ENCODE measurements at regions not wholly inside any gene's neighbourhood (a gene's known extent, or its start where the extent isn't known, plus 50 kb on each side); places are given as distances from the start of the nearest gene placed in this dataset.

DNA sequence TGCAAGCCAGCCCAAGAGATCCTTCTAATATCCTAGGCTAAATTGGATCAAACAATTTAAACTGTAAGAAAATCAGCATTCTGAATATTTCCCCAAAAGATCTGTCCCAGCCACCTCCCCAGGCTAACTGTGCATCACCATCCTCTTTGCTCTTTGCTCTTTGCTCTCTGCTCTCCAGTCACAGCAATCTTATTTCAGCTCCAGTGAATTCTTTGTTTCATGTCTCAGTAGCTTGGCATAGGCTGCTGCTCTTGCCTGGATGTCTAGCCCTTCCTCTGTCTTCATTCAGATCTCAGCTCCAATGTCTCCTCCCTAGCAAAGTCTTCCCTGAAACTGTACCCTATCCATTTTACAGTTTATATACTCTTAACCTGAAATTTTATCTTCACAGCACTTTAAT lies 399.8 kb upstream of the USP15 start:
- DNase-seq: no peak

DNA sequence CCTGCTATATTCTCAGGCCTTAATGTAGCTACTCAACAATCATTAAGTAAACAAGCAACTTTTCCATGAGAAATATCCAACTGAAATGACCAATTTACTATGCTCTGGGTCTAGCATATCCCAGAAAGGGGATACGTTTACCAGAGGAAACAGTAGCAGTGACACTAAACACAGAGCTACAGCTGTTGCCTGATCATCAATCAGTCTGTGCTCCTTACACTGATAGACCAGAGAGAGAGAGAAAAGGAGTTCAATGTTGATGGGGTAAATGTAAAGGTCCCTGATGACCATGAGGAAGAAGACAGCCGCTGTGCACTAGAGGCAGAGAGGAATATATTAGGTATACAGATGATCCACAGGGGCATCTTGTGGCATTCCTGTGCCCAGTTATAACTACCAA lies 397.2 kb upstream of the USP15 start:
- DNase-seq: no peak

DNA sequence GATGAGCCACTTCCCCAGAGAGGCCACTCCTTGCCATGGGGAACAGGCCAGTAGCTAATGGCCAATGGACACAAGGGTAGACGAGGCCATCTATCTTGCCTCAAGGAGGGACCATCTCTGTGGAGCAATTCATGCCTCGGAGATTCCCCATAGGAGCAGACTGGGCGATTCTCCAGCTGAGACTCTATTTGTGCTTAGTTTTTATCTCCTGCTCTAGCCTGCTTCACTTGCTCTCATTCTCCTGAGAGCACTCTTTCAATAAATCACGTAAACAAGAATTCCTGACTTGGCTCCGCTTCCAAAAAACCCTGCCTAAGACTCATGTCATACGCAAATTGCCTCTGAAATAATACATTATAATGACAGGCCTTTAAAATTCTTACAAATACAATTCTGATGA lies 396.4 kb upstream of the USP15 start:
- no peak for DNase-seq

DNA sequence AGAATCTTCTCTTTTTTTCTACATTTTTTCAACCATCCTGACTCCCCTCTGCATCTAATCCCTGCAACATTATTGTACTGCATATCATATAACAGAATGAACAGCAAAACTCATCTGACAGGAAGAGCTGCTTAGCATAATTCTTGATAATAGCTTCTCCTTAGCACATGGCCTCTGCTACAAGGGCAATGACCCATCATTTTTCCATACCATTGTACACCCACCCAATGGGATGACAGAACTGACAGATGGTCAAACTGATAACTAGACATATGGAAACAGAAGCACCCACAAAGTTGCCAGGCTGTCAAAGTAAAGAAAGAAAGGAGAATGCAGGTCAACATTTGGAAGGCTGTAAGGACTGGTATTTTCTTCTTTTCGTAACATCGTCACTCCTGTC lies 390.4 kb upstream of the USP15 start:
- no peak for DNase-seq

DNA sequence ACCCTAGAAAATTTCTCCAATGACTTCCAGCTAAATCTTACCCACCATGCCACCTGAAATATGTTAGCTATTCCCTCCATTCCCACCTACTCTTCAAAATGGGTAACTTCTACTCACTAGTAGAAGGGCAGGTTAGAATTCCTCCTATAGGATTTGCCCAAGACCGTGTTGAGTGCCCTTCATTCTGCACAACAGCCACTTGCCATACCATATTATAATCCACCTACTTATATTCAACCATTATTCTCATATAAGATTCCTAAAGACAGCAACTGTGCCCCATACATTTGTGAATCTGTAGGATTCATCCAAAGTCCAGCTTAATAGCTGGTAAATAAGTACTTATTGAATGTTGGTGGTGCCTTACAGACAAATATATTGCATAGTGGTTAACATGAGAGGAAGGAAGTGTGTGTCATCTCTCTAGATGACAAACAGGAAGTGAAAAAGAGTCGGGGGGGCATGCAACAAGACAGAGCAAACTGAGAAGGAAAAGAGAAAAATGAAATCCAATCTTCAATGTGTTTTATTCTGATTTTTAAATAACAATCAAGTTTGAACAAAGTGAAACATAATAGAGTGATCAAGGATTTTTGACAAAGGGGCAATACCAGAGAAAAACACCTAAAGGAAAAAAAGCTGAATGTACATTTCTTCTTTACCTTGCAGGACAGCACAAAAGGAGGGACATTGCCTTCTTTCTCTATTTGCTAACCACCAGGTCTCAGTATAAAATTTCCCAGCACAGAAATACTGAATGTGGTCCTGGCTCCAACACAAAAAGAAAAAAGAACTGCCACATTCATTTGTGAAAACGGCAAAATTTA lies 389.3 kb upstream of the USP15 start:
- no peak for DNase-seq

DNA sequence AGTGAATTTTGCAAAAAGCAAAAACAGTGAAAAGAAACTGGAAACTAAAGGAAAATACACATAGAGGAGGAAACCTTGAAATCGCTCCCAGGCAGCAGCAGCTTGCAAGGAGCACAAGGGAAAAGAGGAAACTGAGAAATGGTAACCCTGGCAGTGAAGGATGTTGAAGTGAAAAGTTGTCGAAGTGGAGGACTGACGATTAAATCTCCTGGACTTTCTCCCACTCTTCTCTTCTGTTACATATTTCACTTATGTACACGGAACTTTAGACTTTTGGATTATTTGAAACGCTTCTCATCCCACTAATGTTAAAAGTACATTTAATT lies 388.8 kb upstream of the USP15 start:
- DNase-seq: no peak

DNA sequence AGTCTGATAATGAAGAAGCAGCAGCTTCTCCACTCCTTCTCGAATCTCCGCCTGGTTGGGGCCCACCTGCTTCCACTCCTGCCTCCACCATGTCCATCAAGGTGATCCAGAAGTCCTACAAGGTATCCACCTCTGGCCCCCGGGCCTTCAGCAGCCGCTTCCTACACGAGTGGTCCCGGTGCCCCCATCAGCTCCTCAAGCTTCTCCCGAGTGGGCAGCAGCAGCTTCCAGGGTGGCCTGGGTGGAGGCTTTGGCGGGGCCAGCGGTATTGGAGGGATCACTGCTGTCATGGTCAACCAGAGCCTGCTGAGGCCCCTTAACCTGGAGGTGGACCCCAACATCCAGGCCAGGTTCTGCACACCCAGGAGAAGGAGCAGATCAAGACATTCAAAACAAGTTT lies 381.0 kb upstream of the USP15 start:
- no peak for DNase-seq

DNA sequence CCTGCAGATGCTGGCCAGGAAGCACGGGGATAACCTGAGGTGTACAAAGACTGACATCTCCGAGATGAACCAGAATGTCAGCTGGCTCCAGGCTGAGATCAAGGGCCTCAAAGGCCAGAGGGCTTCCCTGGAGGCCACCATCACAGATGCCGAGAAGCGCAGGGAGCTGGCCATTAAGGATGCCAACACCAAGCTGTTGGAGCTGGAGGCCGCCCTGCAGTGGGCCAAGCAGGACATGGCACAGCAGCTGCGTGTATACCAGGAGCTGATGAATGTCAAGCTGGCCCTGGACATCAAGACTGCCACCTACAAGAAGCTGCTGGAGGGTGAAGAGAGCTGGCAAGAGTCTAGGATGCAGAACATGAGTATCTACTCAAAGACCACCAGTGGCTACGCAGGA lies 380.0 kb upstream of the USP15 start:
- DNase-seq: no peak

DNA sequence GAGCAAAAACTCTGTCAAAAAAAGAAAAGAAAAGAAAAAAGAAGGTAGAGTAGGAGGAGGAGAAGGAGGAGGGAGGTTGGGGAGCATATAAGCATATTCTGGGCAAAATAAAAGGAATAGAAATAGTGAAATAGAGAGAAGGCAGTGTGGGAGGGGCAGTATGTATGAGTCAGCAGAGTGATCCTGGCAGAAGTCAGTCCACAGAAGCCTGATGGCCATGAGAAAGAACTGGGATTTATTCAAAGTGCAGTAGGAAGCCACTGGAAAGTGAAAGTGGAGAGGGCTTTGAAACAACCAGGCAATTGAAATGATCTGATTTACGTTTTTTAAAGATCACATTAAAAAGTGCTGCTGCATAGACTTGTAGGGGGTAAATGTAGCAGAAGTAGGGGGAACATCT lies 368.6 kb upstream of the USP15 start:
- no peak for DNase-seq

DNA sequence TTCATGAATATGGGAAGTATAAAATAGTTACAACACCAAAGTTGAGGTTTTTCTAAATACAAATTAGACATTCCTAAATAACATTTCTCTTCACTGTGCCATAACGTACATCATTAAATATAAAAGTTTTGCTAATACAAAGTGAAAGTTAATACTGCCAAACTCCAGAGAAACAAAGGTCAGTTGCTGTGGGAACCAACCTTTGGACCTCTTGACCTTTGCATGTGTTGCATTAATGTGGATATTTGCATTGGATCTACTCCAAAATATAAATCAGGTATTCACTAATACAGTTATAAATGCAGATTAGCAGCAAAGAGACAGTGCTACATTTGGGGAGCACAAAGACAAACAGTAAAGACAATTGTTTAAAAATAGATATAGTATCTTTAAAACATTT lies 366.0 kb upstream of the USP15 start:
- DNase-seq: no peak

DNA sequence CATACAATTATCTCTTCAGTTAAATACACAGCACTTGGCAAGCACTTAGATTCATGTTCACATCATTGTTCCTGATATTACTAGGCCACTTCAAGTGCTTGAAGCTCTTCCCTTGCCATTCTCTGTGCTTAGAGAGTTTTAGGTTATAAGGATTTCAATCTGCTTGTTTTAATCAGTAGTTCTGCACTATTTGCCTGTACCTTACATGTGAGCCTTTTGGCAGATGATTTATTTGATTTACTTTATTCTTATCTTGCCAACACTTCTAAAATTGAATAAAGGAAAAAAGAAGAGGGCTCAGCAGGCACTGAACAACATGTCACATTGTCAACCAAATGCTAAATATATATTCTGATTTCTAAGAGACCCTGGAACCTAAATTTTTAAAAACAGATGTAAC lies 363.8 kb upstream of the USP15 start:
- DNase-seq: no peak

DNA sequence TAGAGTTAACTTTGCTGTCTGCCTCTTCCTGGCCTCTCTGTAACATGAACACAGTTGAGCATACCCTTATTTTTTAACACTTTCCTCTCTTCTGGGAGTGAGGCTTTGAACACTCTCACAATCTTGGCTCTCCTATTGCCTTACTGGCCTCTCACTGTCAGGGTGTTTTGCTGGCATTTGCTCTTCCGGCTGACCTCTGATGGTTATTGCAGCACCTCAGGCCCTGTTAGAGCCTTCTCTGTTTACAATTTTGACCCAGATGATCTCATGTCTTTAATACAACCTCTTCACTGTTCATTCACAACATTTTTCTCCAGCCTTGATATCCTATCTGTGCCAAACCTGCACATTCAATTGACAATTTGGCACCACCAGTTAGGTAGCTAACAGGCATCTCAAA lies 357.8 kb upstream of the USP15 start:
- DNase-seq: no peak

DNA sequence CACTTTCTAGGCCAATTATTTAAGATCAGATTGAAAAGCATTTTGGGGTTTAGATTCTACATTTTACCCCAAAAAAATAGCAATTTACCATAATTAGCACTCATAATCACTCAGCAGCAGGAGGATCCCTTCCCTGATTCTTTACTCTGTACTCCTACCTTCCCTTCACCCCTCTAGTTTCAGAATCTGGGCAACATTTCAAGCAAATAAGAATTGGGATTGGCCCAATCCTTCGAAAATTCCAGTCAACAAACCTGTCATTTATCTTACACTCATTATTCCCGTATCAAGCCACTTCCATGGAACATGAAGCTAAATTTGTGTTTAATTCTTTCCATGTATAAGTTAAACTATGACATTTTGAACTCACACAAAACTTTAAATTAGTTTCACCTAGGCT lies 349.1 kb upstream of the USP15 start:
- no peak for DNase-seq

DNA sequence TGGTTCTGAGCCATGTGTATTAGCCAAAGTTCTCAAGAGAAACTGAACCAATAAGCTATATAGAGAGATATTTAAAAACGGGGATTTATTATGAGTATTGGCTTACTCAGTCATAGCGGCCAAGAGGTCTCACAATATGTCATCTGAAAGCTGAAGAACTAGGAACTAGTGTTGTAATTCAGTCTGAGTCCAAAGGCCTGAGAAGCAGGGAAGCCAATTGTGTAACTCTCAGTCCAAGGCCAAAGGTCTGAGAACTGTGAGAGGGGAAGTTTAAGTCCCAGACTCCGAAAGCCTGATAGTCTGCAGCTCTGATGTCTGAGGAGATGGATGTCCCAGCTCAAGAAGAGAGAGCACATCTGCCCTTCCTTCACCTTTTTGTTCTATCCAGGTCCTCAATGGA lies 344.8 kb upstream of the USP15 start:
- no peak for DNase-seq

DNA sequence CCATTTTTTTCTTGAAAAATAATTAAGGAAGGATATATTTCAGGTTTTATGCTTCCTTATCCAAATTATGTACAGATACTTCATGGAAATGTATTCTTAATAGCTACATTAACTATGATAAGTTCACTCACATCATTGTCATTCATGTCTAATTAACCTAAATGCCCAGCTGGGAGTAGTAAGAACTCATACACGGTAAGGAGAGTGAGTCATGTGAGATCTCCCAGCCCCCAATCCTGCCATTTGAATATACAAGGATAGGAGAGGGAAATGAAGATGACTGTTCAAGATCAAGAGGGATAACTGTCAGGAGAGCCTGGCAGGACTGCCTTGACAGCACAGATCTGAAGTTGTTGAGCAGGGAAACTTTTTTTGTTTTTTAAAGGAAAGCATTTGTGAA lies 343.4 kb upstream of the USP15 start:
- no peak for DNase-seq

DNA sequence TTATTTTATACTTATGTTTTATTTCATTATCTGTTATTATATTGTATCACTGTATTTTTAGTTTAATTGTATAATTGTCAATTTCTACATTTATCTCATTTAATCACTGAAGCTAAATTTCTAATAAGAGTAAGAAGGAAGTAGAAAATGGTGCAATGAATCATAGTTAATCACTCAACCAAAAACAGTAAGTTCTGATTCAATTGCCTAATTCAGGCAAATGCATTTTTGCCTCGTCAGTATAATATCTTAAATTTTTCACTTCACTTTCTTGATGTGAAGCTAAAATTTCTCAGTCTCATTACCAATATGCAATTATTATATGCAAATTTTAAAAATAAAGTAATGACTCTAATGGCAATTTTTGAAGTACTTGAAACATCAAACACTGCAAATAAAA lies 340.5 kb upstream of the USP15 start:
- DNase-seq: no peak

DNA sequence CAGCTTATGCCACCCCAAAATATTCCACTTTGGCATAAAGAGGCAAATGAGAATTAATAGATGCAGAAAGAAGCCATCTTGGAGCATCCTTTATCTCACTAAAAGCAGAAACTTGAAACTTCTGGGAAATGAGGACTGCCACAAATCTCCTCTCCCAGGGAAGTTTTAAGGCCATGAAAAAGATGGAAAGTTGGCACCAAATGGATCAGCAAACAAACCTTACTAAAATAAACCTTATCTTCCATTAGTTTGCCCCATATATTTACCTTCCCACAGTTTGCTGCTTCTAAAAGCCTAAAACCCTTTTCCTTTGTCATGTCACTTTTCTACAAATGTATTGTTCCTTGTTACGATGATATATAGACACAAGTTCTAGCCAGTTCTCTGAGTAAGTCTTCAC lies 340.0 kb upstream of the USP15 start:
- no peak for DNase-seq

DNA sequence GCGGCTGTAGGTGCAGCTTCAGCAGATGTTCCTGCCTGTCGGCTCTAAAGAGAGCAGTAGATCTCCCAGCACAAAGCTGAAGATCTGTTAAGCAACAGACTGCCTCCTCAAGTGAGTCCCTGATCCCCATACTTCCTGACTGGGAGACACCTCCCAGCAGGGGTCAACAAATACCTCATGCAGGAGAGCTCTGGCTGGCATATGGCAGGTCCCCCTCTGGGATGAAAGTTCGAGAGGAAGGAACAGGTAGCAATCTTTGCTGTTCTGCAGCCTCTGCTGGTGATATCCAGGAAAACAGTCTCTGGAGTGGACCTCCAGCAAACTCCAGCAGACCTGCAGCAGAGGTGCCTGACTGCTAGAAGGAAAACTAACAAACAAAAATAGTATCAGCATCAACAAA lies 337.1 kb upstream of the USP15 start:
- DNase-seq: no peak

DNA sequence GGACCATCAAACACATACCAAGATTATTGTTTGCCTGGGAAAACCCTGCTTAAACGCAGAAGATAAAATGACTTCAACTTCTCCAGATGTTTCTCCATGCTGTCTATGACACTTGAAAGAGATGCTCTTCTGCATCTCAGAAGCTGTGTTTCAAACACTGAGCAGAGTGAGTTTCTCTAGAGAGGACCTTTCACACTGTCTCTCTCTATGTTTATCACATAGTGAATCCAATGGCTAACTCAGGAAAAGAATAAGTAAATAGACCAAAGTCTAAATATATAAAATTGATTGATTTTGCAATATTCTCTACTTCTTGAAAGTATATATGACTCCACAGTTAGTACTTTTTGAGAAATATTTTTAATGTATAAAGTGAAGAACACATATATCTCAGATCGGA lies 325.6 kb upstream of the USP15 start:
- no peak for DNase-seq

DNA sequence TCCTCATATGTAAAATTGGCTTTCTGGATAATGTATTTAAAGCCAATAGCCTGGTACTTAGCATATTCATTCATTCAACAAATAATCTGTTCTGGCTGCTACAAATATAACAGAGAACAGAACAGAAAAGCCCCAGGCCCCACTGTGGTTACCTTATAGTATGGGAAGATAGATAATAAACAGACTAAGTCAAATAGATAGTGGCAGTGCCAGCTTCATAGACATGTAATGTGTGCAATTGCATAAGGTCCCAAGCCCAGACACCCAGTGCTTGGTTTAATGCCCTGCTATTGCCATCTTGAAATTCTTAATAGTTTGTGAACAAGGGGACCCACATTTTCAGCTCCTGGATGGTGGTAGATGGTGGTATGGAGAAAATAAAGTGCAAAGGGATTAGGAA lies 320.2 kb upstream of the USP15 start:
- no peak for DNase-seq

DNA sequence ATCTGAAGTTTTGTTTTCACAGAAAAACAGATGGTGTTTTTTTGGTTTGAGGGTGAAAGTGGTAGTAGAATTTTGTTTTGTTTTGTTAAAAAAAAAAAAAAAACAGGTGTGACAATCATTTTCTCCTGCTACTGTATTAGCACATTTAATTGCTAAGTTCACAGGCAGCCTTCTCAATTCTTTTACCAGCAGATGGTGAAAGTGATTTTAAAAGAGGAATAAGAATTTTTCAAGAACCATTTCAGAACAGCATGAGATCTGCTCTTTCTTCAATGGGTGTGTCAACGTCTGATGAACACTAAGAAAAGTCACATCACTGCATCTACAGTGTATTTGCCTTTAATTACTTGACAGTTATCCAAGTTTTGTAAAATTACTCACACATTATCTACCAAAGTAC lies 303.7 kb upstream of the USP15 start:
- DNase-seq: no peak

DNA sequence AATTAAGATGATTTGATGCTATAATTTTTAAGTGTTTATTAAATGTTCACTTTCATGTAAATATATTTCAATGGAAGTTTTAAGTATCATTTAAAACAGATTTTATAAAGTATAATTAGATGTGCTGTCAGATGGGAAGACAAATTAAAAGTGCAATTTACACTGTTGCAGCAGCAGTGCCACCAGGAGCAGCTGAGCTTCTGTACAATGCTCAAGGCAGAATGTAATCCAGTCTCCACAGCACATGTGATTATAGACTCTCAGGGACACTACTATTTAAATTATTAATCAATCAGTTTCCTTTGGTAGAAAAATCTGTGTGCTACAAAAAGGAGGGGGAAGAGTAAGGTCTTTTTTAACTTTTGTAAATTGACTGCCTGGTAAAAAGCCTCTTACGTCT lies 285.7 kb upstream of the USP15 start:
- DNase-seq: no peak

DNA sequence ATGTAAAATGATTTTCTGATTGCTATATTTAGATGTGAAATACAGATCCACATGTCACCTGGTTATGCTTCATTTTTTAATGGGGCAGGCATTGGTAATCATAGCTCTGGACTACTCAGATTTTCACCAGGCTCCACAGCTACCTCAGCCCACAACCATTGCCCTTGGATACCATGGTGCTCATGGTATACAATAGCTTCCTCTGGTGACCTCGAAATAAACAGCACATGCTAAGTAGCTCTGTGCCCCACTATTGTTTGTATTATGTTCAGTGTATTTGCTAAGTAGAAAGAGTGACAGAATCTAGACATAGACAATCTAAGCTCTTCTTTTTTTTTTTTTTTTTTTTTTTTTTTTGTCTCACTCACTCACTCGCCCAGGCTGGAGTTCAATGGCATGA lies 274.4 kb upstream of the USP15 start:
- DNase-seq: no peak

DNA sequence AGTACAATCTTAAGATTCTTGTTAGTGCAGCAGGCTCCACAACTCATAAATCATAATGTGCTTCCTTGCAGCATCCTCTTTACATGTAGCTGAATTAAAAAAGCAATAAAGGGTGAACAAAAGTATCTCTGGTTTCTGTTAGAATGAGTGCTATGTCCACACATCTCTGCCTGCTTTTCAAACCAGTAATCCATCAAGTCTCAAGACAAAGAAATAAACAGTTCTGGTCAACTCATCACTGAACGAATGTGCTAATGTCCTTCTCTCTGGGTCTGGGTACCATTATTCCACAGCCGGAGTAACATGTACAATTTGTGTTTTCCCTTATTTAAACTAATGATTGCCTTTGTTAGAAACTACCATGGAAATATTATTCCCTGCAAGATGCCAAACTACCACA lies 273.0 kb upstream of the USP15 start:
- DNase-seq: no peak

DNA sequence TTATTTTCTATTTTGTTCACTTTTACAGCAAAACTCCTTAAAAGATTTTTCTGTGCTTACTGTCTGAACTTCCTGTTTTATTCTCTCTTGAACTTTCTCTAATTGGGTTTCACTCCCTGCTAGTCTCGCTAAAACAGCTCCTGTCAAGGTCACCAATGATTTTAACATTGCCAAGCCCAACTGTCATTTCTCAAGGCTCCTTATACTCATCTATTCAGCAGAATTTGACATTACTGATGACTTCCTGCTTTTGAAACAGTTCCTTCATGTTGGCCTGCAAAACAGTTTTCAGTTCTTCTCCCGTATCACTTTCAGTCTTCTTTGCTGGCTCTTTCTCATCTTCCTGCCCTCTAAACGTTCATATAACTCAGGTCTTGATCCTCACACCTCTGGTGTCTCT lies 268.5 kb upstream of the USP15 start:
- no peak for DNase-seq
